RKO (cell line): ENCODE measurements at regions not wholly inside any gene's neighbourhood (a gene's known extent, or its start where the extent isn't known, plus 50 kb on each side); places are given as distances from the start of the nearest gene placed in this dataset.

ENCODE experiments used
- DNase-seq: peaks from one replicate; pipeline ENCODE4 v3.0.0-alpha.2; 2016; ENCODE audit warnings: low spot score

- no peak for DNase-seq
These were observed 261.9 kb downstream of the SNX10 start for GRCh38 chr7:26553582-26553981.

- no peak for DNase-seq
These were observed 263.3 kb downstream of the SNX10 start for GRCh38 chr7:26554952-26555351.

GRCh38 chr7:26556061-26556881 lies 264.6 kb downstream of the SNX10 start:
- DNase-seq = no peak

- DNase-seq = no peak
These were observed 269.0 kb downstream of the SNX10 start for GRCh38 chr7:26560526-26561256.

GRCh38 chr7:26562841-26563240 lies 271.2 kb downstream of the SNX10 start:
- DNase-seq = no peak

GRCh38 chr7:26563406-26563805 lies 271.7 kb downstream of the SNX10 start:
- DNase-seq = no peak

GRCh38 chr7:26567266-26567665 lies 275.6 kb downstream of the SNX10 start:
- no peak for DNase-seq

- peak; percentile 9 for DNase-seq
These were observed 282.8 kb downstream of the SNX10 start for GRCh38 chr7:26574476-26574875.

GRCh38 chr7:26580064-26580591 lies 284.3 kb downstream of the SKAP2 start:
- DNase-seq = no peak

GRCh38 chr7:26580711-26581110 lies 283.7 kb downstream of the SKAP2 start:
- DNase-seq = peak; percentile 5

- no peak for DNase-seq
These were observed 281.2 kb downstream of the SKAP2 start for GRCh38 chr7:26583094-26583648.

- DNase-seq = no peak
These were observed 280.1 kb downstream of the SKAP2 start for GRCh38 chr7:26584326-26584725.

- DNase-seq = no peak
These were observed 279.3 kb downstream of the SKAP2 start for GRCh38 chr7:26584987-26585665.

GRCh38 chr7:26587536-26587935 lies 276.9 kb downstream of the SKAP2 start:
- no peak for DNase-seq

GRCh38 chr7:26588511-26588910 lies 275.9 kb downstream of the SKAP2 start:
- DNase-seq = no peak

- no peak for DNase-seq
These were observed 273.7 kb downstream of the SKAP2 start for GRCh38 chr7:26590709-26591108.

- DNase-seq = no peak
These were observed 272.4 kb downstream of the SKAP2 start for GRCh38 chr7:26592011-26592410.

- DNase-seq = no peak
These were observed 271.0 kb downstream of the SKAP2 start for GRCh38 chr7:26593393-26593792.

- DNase-seq = no peak
These were observed 270.5 kb downstream of the SKAP2 start for GRCh38 chr7:26593896-26594295.

- DNase-seq = no peak
These were observed 269.8 kb downstream of the SKAP2 start for GRCh38 chr7:26594553-26594952.

- DNase-seq = no peak
These were observed 265.5 kb downstream of the SKAP2 start for GRCh38 chr7:26598867-26599266.

GRCh38 chr7:26599982-26600381 lies 264.4 kb downstream of the SKAP2 start:
- DNase-seq = no peak
